HEK293 (cell line): ENCODE measurements at regions not wholly inside any gene's neighbourhood (a gene's known extent, or its start where the extent isn't known, plus 50 kb on each side); places are given as distances from the start of the nearest gene placed in this dataset.

ENCODE experiments used
- CTCF ChIA-PET: fragments of 350-600 bp; formaldehyde crosslinking; extraction: SDS; loops from one replicate; lab custom pipeline; 2021; ENCODE audit warnings: antibody characterized with exemption; lab: Yijun Ruan, JAX
- POLR2A ChIA-PET: fragments of 300-600 bp; formaldehyde crosslinking; extraction: SDS; loops from one replicate; lab custom pipeline; 2020; ENCODE audit warnings: antibody characterized with exemption, inconsistent platforms; lab: Yijun Ruan, JAX
- H3K27ac ChIP-seq: fragments of 200-500 bp; sonication (Bioruptor generic); 2 replicates; pipeline ENCODE4 v1.5.1; 2014; ENCODE audit warnings: low read depth, low read length, control low read depth, inconsistent platforms; ENCODE audit errors: extremely low read depth
- H3K36me3 ChIP-seq, 2 experiments: fragments of 200-500 bp in 1 of 2; sonication (Bioruptor generic) in 1 of 2; 1 replicate in 1 of 2; 2 replicates in 1 of 2; pipeline ENCODE4 v1.5.1; 2014 to 2017; ENCODE audit warnings: inconsistent platforms in 2 of 2, low read length in 2 of 2; ENCODE audit not compliant: control insufficient read depth in 2 of 2, insufficient read depth in 1 of 2
- H3K4me1 ChIP-seq: fragments of 200-500 bp; sonication (Bioruptor generic); 2 replicates; pipeline ENCODE4 v1.5.1; 2014; ENCODE audit warnings: mild to moderate bottlenecking, low read length, inconsistent platforms; ENCODE audit not compliant: control insufficient read depth, insufficient read depth
- H3K4me3 ChIP-seq: 2 replicates; pipeline ENCODE4 v1.5.1; 2011; ENCODE audit warnings: low read depth, mild to moderate bottlenecking, control low read depth, low read length, moderate library complexity
- H3K9me3 ChIP-seq: fragments of 200-500 bp; sonication (Bioruptor generic); 2 replicates; pipeline ENCODE4 v1.5.1; 2014; ENCODE audit warnings: low read depth, low read length, inconsistent platforms; ENCODE audit not compliant: control insufficient read depth, insufficient read depth
- KLF9 ChIP-seq: fragments of 450-650 bp; formaldehyde crosslinking; IDR thresholded peaks from 2 replicates; pipeline ENCODE4 v1.5.1; 2016; ENCODE audit warnings: missing biosample characterization, missing genetic modification characterization, low read depth
- OVOL3 ChIP-seq: fragments of 450-650 bp; formaldehyde crosslinking; IDR thresholded peaks from 2 replicates; pipeline ENCODE4 v1.5.1; 2016; ENCODE audit warnings: missing biosample characterization, missing genetic modification characterization
- YY1 ChIP-seq: fragments of 450-650 bp; formaldehyde crosslinking; IDR thresholded peaks from 2 replicates; pipeline ENCODE4 v1.5.1; 2018; ENCODE audit warnings: missing biosample characterization, missing genetic modification characterization
- ZFP3 ChIP-seq: fragments of 450-650 bp; formaldehyde crosslinking; IDR thresholded peaks from 2 replicates; pipeline ENCODE4 v1.5.1; 2016; ENCODE audit warnings: low read depth, missing biosample characterization, missing genetic modification characterization
- ZNF121 ChIP-seq: fragments of 450-650 bp; formaldehyde crosslinking; IDR thresholded peaks from 2 replicates; pipeline ENCODE4 v1.5.1; 2016; ENCODE audit warnings: missing biosample characterization, missing genetic modification characterization
- ZNF155 ChIP-seq: fragments of 450-650 bp; formaldehyde crosslinking; IDR thresholded peaks from 2 replicates; pipeline ENCODE4 v1.5.1; 2016; ENCODE audit warnings: missing biosample characterization, missing genetic modification characterization
- ZNF16 ChIP-seq: fragments of 450-650 bp; formaldehyde crosslinking; IDR thresholded peaks from 2 replicates; pipeline ENCODE4 v1.5.1; 2016; ENCODE audit warnings: low read depth, missing biosample characterization, missing genetic modification characterization
- ZNF174 ChIP-seq: fragments of 450-650 bp; formaldehyde crosslinking; IDR thresholded peaks from 2 replicates; pipeline ENCODE4 v1.5.0; 2017; ENCODE audit warnings: missing biosample characterization, mild to moderate bottlenecking, missing genetic modification characterization
- ZNF19 ChIP-seq: fragments of 450-650 bp; formaldehyde crosslinking; IDR thresholded peaks from 2 replicates; pipeline ENCODE4; 2016; ENCODE audit warnings: missing biosample characterization, missing genetic modification characterization, low read depth
- ZNF324 ChIP-seq: fragments of 450-650 bp; formaldehyde crosslinking; IDR thresholded peaks from 2 replicates; pipeline ENCODE4 v1.5.1; 2016; ENCODE audit warnings: missing biosample characterization, missing genetic modification characterization
- ZNF335 ChIP-seq: fragments of 450-650 bp; formaldehyde crosslinking; conservative IDR thresholded peaks from 2 replicates; pipeline ENCODE4 v1.5.1; 2016; ENCODE audit warnings: missing biosample characterization, missing genetic modification characterization
- ZNF341 ChIP-seq: fragments of 450-650 bp; formaldehyde crosslinking; IDR thresholded peaks from 2 replicates; pipeline ENCODE4; 2016; ENCODE audit warnings: low read depth, missing biosample characterization, missing genetic modification characterization
- ZNF354C ChIP-seq: fragments of 450-650 bp; formaldehyde crosslinking; IDR thresholded peaks from 2 replicates; pipeline ENCODE4 v1.5.1; 2016; ENCODE audit warnings: missing biosample characterization, missing genetic modification characterization, low read depth, borderline replicate concordance
- ZNF530 ChIP-seq: fragments of 450-650 bp; formaldehyde crosslinking; IDR thresholded peaks from 2 replicates; pipeline ENCODE4 v1.5.1; 2016; ENCODE audit warnings: low read depth, missing biosample characterization, missing genetic modification characterization
- ZNF555 ChIP-seq: fragments of 450-650 bp; formaldehyde crosslinking; conservative IDR thresholded peaks from 2 replicates; pipeline ENCODE4 v1.5.1; 2017; ENCODE audit warnings: missing biosample characterization, mild to moderate bottlenecking, missing genetic modification characterization, inconsistent platforms
- ZNF561 ChIP-seq: fragments of 450-650 bp; IDR thresholded peaks from 2 replicates; pipeline ENCODE4 v1.5.1; 2018; ENCODE audit warnings: missing biosample characterization, missing genetic modification characterization, borderline replicate concordance
- ZNF626 ChIP-seq: fragments of 450-650 bp; sonication (Bioruptor Pico); formaldehyde crosslinking; IDR thresholded peaks from 2 replicates; pipeline ENCODE4 v1.5.1; 2018; ENCODE audit warnings: missing biosample characterization, missing genetic modification characterization, inconsistent platforms
- ZNF777 ChIP-seq: fragments of 450-650 bp; formaldehyde crosslinking; IDR thresholded peaks from 2 replicates; pipeline ENCODE4 v1.5.1; 2017; ENCODE audit warnings: missing biosample characterization, missing genetic modification characterization, borderline replicate concordance
- TF ChIP-seq, protein P1 (sequence below): fragments of 450-650 bp; formaldehyde crosslinking; IDR thresholded peaks from 2 replicates; pipeline ENCODE4 v1.5.1; 2016; ENCODE audit warnings: missing biosample characterization, missing genetic modification characterization, low read depth
- TF ChIP-seq, protein P2 (sequence below): fragments of 450-650 bp; formaldehyde crosslinking; IDR thresholded peaks from 2 replicates; pipeline ENCODE4 v1.5.1; 2017; ENCODE audit warnings: missing biosample characterization, missing genetic modification characterization
- TF ChIP-seq, protein P3 (sequence below): fragments of 450-650 bp; formaldehyde crosslinking; IDR thresholded peaks from 2 replicates; pipeline ENCODE4 v1.5.1; 2016; ENCODE audit warnings: missing biosample characterization, missing genetic modification characterization, borderline replicate concordance

DNA sequence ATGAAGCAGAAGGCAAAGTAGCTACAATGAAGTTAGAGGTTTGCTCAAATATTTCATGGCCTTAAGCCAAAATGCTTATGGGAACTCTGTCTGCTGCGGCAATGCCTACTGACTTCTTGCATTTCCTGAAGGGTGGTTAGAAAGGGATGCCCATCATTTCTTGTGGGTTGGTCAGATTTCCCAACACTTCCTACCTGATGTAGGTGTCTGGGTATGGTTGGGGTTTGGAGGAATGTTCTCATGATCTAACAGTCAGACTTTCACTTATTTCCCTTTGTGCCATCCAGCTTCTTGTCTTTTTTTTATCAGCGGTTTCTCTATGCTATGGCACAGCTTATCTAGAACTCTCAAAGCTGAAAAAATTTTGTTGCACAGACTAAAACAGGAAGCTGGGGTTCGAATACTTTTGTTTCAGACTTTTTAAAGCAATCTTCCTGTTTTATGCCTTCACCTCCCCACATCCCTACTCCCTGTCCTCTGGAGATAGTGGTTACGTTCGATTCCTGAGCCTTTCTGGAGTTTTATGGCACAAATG is 307.7 kb downstream of the USP25 start (continued):
- no peak for TF ChIP-seq ZNF155 (tag by site-specific recombination)
- TF ChIP-seq ZNF16 (tag by site-specific recombination), result no peak
- TF ChIP-seq, all 188 proteins: peak for 0

DNA sequence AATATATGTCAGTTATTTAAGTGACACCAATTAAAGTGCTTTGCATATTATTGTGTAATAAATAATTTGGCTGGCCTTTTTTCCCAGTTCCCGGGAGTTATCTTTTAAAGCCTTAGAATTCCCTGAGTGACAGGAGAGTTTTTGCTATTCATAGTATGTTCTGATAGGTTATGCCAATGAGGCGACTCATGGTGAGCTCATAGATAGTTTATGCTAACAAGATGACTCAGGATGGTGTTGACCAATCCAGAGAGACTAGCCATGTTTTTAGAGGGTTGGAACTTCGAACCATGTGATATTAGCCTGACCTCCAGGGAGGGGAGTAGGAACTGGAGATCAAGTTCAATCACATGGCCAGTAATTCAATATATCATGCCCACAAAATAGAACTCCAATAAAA is 310.8 kb downstream of the USP25 start:
- no peak for TF ChIP-seq ZNF555 (tag by site-specific recombination)
- TF ChIP-seq ZNF324 (tag by site-specific recombination), result no peak
- TF ChIP-seq, protein P1, sequence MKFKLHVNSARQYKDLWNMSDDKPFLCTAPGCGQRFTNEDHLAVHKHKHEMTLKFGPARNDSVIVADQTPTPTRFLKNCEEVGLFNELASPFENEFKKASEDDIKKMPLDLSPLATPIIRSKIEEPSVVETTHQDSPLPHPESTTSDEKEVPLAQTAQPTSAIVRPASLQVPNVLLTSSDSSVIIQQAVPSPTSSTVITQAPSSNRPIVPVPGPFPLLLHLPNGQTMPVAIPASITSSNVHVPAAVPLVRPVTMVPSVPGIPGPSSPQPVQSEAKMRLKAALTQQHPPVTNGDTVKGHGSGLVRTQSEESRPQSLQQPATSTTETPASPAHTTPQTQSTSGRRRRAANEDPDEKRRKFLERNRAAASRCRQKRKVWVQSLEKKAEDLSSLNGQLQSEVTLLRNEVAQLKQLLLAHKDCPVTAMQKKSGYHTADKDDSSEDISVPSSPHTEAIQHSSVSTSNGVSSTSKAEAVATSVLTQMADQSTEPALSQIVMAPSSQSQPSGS (tag by site-specific recombination), result no peak
- TF ChIP-seq ZNF16 (tag by site-specific recombination), result no peak
- TF ChIP-seq ZNF174 (tag by site-specific recombination), result no peak
- no peak for TF ChIP-seq ZNF626
- no peak for TF ChIP-seq ZNF561 (tag by site-specific recombination)
- TF ChIP-seq, protein P2, sequence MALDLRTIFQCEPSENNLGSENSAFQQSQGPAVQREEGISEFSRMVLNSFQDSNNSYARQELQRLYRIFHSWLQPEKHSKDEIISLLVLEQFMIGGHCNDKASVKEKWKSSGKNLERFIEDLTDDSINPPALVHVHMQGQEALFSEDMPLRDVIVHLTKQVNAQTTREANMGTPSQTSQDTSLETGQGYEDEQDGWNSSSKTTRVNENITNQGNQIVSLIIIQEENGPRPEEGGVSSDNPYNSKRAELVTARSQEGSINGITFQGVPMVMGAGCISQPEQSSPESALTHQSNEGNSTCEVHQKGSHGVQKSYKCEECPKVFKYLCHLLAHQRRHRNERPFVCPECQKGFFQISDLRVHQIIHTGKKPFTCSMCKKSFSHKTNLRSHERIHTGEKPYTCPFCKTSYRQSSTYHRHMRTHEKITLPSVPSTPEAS, result no peak
- TF ChIP-seq, protein P3, sequence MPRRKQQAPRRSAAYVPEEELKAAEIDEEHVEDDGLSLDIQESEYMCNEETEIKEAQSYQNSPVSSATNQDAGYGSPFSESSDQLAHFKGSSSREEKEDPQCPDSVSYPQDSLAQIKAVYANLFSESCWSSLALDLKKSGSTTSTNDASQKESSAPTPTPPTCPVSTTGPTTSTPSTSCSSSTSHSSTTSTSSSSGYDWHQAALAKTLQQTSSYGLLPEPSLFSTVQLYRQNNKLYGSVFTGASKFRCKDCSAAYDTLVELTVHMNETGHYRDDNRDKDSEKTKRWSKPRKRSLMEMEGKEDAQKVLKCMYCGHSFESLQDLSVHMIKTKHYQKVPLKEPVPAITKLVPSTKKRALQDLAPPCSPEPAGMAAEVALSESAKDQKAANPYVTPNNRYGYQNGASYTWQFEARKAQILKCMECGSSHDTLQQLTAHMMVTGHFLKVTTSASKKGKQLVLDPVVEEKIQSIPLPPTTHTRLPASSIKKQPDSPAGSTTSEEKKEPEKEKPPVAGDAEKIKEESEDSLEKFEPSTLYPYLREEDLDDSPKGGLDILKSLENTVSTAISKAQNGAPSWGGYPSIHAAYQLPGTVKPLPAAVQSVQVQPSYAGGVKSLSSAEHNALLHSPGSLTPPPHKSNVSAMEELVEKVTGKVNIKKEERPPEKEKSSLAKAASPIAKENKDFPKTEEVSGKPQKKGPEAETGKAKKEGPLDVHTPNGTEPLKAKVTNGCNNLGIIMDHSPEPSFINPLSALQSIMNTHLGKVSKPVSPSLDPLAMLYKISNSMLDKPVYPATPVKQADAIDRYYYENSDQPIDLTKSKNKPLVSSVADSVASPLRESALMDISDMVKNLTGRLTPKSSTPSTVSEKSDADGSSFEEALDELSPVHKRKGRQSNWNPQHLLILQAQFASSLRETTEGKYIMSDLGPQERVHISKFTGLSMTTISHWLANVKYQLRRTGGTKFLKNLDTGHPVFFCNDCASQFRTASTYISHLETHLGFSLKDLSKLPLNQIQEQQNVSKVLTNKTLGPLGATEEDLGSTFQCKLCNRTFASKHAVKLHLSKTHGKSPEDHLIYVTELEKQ (tag by site-specific recombination), result no peak
- no peak for TF ChIP-seq OVOL3
- TF ChIP-seq ZNF341 (tag by site-specific recombination), result no peak
- CTCF ChIA-PET, result interaction anchor here (2.1 kb wide), 1 partner anchor 41 kb away, joined by 8 read pairs; no protein-coding TSS in a partner anchor
- POLR2A ChIA-PET, result no interaction called here

DNA sequence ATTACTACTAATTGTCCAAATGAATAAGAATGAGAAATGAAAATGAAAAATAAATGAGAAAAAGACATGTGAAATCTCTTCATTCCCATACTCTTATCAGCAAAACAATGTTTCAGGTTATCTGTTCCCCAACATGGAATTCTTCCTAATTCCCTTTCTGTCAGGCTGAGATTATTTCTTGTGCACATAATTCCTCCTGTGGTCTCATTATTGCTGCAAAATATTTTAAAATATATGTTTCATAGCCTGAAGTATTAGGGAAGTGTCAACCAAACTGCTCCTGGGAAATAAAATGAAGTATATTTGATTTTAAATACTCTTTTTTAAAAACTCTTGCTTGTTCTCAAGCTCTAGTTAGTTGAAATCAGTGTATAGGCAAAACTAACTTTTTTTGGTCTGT is 314.9 kb downstream of the USP25 start:
- ChIA-PET POLR2A (no interaction called here), CTCF (no interaction called here)
- H3K36me3 ChIP-seq, result no peaks in the 10 kb centered on the region
- H3K4me3 ChIP-seq, result no peak overlapping the region
- H3K4me1 ChIP-seq, result no peaks in the 10 kb centered on the region
- no peak overlapping the region for H3K27ac ChIP-seq
- TF ChIP-seq ZNF354C (tag by site-specific recombination), result no peak
- TF ChIP-seq ZFP3 (tag by site-specific recombination), result no peak
- no peak for TF ChIP-seq YY1 (tag by site-specific recombination)
- TF ChIP-seq ZNF335 (tag by site-specific recombination), result no peak
- no peak for TF ChIP-seq KLF9 (tag by site-specific recombination)
- TF ChIP-seq ZNF530 (tag by site-specific recombination), result no peak
- TF ChIP-seq ZNF19 (tag by site-specific recombination), result no peak
- no peak for TF ChIP-seq ZNF121 (tag by site-specific recombination)
- TF ChIP-seq ZNF777, result no peak
- no peaks in the 10 kb centered on the region for H3K9me3 ChIP-seq

More for the DNA sequence above, 310.8 kb downstream of the USP25 start:
- Histone ChIP-seq H3K36me3 (no peaks in the 10 kb centered on the region), H3K4me3 (no peak overlapping the region), H3K27ac (no peak overlapping the region), H3K4me1 (peaks cover 4% of the 10 kb centered on the region), H3K9me3 (no peaks in the 10 kb centered on the region)
